VCaP (cell line): ENCODE measurements at regions not wholly inside any gene's neighbourhood (a gene's known extent, or its start where the extent isn't known, plus 50 kb on each side); places are given as distances from the start of the nearest gene placed in this dataset.
"Not testable (repeated sequence)": the region's sequence is repeated elsewhere in the genome, so short reads cannot be mapped to it uniquely, and the experiment has no call there.

Experiments
- H3K27ac ChIP-seq: fragments of 450-650 bp; 2 replicates; pipeline ENCODE4 v1.5.1; 2017
- TF ChIP-seq, protein P1 (sequence below): fragments of 450-650 bp; conservative IDR thresholded peaks from 2 replicates; pipeline ENCODE4 v1.5.1; 2017; ENCODE audit warnings: mild to moderate bottlenecking, moderate library complexity

- H3K27ac ChIP-seq = not testable (repeated sequence)
Observed at GRCh38 chr1:206362994-206363393, 107.3 kb upstream of the IKBKE start.

DNA sequence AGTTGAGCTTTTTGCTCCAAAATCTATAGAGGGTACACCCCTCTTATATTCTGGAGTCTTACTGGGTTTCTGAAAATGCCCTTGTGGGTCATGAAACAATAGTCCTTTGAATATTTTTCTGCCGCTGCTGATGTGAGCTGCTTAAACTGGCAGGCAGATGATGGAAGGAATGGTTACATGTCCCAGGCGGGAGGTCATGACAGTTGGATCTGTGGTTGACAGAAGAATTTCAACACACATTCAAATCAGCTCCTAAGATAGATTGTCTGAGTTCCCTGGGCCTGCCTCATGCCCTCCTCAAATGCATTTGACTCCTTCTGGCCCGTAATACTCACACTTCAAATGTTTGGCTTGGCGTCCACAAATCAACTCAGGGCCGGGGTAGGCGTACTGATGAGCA, 105.0 kb upstream of the IKBKE start:
- not testable (repeated sequence) for H3K27ac ChIP-seq

DNA sequence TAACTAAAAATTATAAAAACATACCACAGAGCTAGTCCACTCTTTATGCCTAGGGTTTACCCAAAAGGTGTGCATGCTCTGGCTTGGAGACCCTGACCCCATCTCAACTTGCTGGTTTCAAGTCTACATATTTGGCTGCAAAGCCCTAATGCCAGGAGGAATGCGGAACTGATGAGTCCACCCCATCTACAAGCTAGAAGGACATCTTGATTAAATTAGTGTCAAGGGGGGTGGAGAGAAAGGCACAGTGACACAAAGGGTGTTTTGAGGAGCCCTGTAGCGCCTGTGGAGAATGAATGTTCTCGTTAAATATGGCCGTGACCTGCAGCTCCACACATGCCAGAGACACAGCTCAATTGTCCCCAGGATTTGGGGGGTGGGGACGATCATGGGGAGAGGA, 104.1 kb upstream of the IKBKE start:
- not testable (repeated sequence) for H3K27ac ChIP-seq

DNA sequence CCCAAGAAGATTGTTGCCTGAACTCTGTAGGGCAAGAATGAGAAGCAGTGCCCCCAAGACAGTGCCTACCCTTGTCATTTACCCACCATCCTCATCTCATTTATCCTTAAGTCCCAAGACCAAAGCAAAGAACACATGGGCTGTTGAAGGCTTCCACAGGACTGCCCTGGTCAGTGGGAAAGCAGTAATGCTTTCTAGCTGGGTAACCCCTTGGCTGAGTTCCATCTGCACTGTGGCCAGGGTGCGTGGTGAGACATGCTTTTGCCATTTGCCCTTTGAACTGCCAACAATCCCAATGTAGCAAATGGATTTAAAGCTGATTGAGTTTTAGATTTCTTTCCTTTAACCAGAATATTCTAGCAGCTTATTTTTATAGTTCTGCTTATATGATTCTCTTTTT, 103.5 kb upstream of the IKBKE start:
- not testable (repeated sequence) for H3K27ac ChIP-seq

GRCh38 chr1:206367955-206368622, 102.2 kb upstream of the IKBKE start:
- not testable (repeated sequence) for H3K27ac ChIP-seq

DNA sequence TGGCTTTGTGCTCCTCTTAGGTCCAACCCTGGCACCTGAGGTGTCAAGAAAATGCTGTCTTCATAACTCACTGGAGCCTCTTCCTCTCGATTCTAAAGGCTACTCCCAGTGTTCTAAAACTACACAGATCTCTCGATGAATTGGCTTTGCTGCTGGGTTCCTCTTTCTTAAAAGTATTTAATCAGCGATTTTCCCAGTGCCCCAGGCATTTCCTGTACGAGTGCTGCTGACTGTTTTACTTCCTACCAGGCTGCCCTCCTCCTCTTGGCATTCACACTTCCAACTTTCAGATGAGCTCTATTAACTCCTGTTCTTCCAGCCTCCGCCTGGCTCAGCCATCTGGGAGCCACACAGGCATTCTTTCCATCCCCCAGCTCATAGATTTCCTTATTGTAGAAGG, 95.6 kb upstream of the IKBKE start:
- not testable (repeated sequence) for H3K27ac ChIP-seq

- H3K27ac ChIP-seq = peak overlapping the region; percentile 54; the same call in 1 of the 2 replicates
Observed at GRCh38 chr1:206375552-206375951, 94.7 kb upstream of the IKBKE start.

DNA sequence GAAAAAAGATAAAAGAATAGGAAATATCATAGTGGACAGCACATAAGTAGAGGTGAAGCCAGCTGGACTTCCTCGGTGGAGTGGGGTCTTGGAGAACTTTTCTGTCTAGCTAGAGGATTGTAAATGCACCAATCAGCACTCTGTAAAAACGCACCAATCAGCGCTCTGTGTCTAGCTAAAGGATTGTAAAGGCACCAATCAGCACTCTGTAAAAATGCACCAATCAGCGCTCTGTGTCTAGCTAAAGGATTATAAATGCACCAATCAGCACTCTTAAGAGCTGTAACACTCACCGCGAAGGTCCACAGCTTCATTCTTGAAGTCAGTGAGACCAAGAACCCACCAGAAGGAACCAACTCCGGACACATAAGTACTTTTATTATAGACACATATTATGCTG, 91.8 kb upstream of the IKBKE start:
- H3K27ac ChIP-seq = not testable (repeated sequence)

DNA sequence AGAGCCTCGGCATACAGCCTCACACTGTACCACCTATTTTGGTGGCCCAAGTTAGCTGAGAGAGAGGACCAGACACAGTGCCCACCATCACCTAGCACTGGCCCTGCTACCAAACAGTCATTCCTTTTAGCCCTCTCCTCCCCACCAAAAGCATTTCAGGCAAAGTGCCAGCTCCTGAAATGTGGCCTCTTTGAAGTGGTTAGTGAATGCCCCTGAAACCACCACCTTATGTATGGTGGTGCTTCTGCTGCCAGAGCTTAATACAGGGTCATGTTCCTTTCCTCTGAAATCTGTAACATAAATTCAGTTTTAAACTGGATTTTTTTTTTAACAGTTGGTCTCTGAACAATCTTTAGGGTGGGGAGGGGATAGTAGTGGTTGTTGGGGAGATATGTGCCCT, 91.0 kb upstream of the IKBKE start:
- H3K27ac ChIP-seq = not testable (repeated sequence)

GRCh38 chr1:206380163-206380790, 90.0 kb upstream of the IKBKE start:
- H3K27ac ChIP-seq = not testable (repeated sequence)

DNA sequence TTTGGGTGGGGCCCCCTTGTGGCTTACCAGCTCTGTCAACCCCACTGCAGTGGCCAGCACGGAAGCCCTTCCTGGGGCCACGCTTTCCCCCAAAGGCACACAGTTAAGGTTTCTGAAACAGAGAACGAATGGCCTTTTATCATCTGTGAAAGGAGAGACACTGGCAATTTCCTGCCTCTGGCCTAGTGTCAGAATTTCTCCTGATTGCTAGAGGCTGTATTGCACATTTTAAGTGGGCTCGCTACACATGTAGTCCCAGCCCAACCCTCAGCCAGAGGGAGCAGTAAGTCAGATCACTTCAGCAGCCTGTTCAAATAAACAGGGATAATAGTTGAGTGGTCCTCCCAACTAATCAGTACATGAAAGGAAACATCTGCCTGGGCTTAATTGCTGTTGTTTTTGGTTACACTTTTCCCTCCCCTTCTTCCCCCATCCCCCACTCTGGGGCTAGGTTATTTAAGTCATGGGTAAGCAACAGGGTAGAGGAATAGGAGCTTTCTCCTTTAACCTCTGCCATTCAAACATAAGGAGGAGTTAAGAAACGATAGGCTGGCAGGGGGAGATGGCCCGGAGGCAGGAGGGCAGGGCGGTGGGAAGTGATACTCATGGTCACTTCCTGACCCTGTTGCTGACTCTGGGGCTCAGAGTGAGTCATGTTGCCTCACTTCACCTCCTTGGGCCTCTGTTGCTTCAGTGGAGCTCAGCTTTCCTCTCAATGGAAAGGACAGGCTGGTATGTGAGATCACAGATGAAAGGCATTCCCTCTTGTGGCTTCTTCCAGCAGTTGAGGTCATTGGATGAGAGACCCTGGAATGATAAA, 89.3 kb upstream of the IKBKE start:
- H3K27ac ChIP-seq = not testable (repeated sequence)

DNA sequence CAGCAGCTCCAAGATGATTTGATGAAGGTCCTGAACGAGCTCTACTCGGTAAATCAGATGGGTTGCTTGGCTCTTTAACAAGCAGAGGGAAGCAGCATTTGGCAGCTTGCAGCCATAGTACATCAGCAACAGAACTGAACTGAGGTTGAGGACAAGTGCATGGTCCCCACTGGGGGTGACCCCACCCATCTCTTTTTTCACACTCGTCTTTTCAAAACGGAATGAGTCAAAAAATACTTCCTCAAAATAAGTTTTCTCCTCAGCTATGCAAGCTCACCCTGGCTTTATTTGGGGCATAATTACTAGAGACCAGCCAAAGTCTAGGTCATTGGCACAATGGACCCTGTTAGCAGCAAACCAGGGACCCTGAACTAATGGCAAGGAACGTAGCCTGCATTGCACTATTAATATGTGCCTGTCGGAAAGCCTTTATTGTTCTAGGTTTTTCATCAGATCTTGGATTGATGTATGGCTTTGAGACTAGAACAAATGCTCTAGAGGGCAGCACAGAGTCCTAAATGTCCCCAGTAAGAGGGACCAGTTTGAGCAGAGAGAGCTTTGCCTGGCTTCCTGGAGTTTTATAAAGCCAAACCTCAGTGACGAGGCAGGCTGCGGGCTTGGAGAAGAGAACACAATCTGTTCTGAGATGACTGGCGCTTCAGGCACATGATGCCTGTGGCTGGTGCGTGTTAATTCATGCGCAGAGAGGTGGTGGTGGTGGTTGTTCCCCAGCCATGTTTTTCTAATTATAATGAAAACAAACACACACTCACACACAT, 86.1 kb upstream of the IKBKE start:
- H3K27ac ChIP-seq = not testable (repeated sequence)
- TF ChIP-seq, protein P1, sequence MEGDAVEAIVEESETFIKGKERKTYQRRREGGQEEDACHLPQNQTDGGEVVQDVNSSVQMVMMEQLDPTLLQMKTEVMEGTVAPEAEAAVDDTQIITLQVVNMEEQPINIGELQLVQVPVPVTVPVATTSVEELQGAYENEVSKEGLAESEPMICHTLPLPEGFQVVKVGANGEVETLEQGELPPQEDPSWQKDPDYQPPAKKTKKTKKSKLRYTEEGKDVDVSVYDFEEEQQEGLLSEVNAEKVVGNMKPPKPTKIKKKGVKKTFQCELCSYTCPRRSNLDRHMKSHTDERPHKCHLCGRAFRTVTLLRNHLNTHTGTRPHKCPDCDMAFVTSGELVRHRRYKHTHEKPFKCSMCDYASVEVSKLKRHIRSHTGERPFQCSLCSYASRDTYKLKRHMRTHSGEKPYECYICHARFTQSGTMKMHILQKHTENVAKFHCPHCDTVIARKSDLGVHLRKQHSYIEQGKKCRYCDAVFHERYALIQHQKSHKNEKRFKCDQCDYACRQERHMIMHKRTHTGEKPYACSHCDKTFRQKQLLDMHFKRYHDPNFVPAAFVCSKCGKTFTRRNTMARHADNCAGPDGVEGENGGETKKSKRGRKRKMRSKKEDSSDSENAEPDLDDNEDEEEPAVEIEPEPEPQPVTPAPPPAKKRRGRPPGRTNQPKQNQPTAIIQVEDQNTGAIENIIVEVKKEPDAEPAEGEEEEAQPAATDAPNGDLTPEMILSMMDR = 0 out of 2 replicates have a peak, but pooled peaks have one; percentile 9

DNA sequence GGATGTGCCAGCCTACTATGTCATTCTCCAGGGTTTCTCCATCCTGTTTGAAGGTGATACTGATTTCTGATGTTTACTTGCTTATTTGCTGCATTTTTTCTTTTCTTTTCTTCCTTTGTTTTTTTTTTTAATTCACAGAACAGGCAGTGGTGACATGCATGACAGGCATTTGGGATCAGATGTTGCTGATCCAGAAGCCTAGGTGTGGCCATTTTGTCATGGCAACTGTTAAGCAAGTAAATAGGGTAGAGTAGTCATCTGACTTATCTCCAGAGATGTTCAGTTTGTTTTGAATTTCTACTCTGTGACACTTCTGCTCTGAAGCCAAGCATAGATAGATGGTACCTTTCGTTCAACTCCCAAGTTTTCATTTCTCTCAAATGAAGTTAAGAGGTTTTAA, 85.4 kb upstream of the IKBKE start:
- not testable (repeated sequence) for H3K27ac ChIP-seq

DNA sequence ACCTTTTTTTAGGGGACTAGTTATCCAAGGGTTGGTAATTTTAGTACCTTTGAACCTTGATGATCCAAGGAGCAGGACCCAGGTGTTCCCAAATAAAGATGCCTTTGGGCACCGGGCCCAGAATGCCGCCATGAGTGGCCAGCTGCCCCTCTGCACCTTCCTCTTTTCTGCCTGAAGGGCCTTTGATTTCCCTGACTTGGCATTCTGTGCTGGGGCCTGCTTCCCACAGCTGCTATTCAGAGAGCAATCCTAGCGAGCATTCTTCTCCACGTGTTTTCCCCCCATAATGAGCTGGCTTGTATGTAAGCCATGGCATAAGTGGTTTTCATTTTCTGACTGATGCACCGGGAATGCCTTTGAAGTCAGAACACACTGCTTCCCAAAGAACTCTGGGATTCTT, 82.6 kb upstream of the IKBKE start:
- H3K27ac ChIP-seq = not testable (repeated sequence)

DNA sequence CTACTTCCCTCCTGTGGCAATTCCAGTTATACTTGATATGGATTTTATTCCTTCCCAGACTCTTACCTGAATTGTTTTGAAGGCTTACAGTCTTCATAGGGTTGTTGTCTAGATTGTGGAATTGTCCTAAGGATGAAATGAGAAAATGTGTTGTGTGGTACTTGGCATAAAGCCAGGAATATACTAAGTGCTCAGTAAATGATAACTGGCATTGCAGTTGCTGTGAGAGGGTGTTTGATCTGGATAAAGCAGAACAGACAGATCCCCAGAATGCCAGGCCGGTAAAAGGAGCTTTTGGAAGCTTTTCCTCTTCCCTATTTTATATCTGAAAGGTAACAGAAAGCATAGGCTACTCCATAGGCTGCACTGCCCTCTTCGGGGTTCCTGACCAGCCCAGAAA, 78.4 kb upstream of the IKBKE start:
- not testable (repeated sequence) for H3K27ac ChIP-seq

DNA sequence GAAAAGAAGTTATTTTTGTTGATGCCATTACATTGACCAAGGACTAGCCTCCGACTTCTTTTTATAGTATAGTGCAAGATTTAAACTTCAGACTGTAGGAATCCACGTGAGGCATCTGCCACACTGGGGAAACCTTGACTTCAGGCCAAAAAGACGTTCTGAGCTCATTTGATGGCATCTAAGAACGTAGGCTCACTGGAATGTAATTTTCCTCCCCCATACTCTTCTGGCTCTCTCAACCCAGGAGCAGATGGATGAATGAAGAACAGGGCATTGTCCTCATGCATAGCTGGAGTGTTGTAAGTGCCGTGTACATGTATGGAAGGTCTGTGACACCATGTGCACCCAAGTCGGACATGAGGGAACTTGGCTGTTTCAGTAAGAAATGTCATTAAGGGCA, 72.8 kb upstream of the IKBKE start:
- not testable (repeated sequence) for H3K27ac ChIP-seq

GRCh38 chr1:206398261-206398660, 72.0 kb upstream of the IKBKE start:
- H3K27ac ChIP-seq = not testable (repeated sequence)

GRCh38 chr1:206403612-206404307, 66.5 kb upstream of the IKBKE start:
- not testable (repeated sequence) for H3K27ac ChIP-seq

GRCh38 chr1:206404309-206405027, 65.8 kb upstream of the IKBKE start:
- H3K27ac ChIP-seq = not testable (repeated sequence)
